ENCODE measurements at regions not wholly inside any gene's neighbourhood (a gene's known extent, or its start where the extent isn't known, plus 50 kb on each side); places are given as distances from the start of the nearest gene placed in this dataset.
"Not testable (repeated sequence)": the region's sequence is repeated elsewhere in the genome, so short reads cannot be mapped to it uniquely, and the experiment has no call there.

DNA sequence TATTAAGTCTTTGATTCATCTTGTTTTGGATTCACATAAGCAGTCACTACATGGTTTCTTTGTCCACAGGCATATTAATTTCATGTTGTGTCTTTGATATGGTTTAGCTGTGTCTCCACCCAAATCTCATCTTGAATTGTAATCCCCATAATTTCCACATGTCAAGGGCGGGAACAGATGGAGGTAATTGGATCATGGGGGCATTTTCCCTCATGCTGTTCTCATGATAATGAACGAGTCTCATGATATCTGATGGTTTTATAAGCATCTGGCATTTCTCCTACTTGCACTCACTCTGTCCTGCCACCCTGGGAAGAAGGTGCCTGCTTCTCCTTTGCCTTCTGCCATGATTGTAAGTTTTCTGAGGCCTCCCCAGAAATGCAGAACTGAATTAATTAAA lies 1811.2 kb upstream of the PCDH10 start:
- DNase-seq (ENCODE audit: low read depth), result no peak

DNA sequence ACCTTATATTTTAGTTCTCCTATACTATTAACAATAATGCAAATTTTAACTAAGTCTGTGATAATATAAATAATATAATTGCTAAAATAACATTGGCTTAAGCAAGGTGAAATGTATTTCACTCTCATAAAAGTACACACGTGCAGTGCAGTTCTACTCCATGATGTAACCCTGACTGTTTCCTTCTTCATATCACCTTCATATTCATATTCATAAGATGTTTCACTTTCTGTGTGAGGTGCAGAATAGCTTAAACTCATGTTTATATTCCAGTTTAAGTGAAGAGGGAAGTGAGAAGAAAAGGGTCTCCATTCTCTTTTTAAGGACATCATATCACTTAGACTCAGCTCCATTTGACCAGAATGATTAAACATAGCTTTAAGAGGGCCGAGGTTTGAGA lies 1810.0 kb upstream of the PCDH10 start:
- DNase-seq (ENCODE audit: low read depth), result no peak

DNA sequence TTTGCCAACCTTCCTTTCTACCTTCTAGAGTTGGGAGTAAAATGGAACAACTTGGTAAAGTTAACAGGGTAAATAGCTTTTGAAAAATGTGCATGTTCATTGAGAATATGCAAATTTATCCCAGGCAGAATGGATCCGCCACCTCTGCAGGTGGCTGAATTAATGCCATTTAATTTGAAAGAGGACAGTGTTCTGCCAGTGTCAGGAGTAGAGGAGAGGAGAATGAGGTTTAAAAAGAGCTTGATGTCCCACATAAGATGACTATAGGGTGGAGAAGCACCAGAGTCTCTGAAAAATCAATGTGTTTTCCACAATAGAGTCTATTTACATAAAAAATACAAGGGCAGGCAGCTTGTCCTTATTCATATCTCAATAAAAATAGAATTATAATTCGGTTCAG lies 1804.3 kb upstream of the PCDH10 start:
- DNase-seq (ENCODE audit: low read depth), result no peak

DNA sequence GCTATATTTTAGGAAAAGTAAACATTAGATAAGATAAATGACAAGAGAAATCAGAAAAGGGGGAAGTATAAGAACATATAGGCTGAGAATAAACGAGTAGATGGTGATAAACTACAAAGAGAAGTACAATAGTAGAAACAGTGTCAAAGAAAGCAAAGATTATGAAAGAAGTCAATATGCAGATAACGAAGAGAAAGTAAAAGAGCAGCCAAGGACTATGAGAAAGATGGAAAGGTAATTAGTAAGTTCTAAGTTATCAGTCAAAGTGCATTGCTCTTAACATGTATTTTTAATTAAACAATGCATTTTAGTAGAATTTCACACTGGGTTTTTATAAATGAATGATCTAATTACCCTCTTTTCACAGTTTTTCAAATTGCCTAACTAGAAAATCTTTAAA lies 1801.3 kb upstream of the PCDH10 start:
- no peak for DNase-seq (ENCODE audit: low read depth)

DNA sequence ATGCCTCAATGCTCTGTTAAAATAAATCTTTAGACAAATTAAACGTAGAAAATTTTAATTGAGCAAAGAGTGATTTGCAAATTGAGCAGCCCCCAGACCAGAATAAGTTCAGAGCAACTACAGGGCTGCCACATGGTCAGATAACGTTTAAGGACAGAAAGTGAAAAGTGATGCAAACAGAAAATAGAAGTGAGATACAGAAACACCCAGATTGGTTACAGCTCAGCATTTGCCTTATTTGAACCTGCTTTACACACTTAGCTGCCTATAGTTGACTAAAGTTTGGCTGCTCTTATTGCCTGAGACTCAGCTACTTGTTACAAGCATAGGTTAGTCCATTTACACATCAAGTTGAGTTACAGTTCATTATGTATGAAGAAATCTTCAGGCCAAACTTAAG lies 1800.8 kb upstream of the PCDH10 start:
- no peak for DNase-seq (ENCODE audit: low read depth)

DNA sequence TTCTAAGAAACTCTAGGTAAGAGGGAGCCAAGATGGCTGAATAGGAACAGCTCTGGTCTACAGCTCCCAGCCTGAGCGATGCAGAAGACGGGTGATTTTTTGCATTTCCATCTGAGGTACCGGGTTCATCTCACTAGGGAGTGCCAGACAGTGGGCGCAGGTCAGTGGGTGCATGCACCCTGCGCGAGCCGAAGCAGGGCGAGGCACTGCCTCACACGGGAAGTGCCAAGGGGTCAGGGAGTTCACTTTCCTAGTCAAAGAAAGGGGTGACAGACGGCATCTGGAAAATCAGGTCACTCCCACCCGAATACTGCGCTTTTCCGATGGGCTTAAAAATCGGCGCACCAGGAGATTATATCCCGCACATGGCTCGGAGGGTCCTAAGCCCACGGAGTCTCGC lies 1796.7 kb upstream of the PCDH10 start:
- not testable (repeated sequence) for DNase-seq (ENCODE audit: low read depth)

DNA sequence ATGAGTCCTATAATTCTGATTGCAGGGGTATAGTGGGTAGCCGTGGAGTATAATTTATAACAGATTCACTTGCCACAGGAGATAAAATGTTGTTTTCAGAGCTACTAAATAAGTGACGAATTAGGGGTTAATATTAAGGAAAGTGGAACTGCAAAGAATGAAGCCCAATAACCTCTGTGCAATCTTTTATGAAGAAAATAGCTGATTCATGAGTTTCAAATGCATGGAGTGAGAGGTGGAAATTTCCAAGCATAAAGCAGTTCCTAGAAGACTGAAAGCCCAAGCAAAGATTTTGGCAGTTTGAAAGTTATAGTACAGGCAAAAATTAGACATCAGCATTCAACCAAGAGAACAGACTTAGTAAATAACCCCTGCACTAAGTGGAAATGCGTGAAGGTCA lies 1782.4 kb upstream of the PCDH10 start:
- DNase-seq (ENCODE audit: low read depth), result no peak

DNA sequence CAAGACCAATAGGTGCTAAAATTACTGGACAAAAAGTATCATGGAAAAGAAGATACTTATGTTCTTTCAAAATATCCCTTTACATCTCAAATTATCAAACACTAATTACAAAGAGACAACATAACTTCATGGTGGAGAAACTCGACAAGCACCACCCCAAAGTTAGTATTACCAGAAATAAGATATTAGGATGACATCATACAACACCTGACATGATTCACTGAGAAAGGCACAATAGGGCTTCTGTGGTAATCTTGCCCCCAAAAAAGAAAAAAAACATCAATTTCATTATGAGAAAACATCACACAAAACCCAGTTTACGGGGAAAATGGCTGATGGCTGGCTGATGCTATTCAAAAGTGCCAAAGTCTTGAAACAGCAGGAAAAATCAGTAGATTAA lies 1781.7 kb upstream of the PCDH10 start:
- no peak for DNase-seq (ENCODE audit: low read depth)

DNA sequence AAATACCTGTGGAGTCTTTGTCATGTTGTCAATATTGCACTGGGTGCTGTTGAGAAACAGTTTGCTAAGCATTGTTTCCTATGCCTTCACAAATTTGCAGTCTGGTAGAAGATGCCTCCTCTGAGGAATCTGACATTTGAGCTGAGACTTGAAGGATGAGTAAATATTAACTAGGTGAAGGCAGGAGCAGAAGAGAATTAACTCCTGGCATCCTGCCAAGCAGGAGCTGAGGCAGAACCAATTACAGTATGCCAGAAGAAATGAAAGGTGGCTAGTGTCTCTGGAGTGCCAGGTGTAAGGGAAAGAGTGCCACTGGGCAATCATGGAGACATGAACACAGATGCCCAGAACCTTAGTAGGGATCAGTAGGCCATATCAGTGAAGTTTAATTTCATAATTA lies 1778.2 kb upstream of the PCDH10 start:
- DNase-seq (ENCODE audit: low read depth), result no peak

DNA sequence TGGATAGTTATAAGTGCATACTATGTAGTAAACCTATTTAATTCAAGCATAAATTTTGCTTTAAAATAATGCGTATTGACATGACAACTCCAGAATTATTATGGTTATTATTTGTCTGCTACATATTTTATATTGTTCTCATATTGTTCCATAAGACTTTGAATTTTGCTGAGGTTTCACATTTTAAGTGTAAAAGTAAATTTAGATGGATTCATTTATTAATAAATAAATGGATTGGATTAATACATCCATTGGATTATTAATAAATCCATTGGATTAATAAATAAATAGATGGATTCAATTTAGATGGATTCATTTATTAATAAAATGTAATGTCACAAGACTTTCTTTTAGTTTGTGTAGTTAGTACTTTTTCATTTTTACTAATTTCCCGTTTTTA lies 1768.0 kb upstream of the PCDH10 start:
- DNase-seq (ENCODE audit: low read depth), result no peak

DNA sequence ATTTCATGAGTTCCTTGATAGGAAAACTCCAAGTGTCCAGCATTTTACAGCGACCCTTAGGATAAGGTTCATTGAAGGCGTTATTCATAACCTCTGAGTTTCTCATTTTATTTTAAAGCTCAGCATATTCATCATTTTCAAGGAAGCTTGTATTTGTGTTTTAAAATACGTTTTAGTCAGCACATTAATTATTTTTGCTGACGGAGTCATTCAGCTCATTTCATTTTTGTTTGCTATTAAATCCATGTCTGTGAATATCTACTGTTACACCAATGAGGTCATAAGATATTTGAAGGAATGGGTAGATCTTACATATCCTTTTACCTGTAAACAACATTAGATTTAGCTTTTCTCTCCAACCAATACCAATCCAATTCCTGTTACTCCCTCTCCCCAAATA lies 1766.3 kb upstream of the PCDH10 start:
- no peak for DNase-seq (ENCODE audit: low read depth)

DNA sequence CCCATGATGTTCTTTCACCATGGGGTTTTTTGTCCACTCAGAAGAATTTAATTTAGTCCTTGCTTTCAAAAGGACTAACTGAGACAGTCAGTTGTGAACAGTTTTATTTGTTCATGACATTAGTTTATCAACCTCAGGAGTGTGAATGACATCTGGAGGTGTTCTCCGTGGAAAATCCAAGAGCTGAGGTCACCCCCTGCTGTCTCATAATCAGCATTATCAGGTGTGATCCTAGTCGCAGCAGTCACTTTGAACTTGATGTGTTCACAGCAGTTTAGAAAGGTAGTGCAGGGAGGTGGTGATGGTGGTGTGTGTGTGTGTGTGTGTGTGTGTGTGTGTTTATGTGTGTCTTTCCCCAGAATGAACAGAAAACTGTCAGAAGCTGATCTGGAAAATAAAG lies 1760.8 kb upstream of the PCDH10 start:
- no peak for DNase-seq (ENCODE audit: low read depth)

DNA sequence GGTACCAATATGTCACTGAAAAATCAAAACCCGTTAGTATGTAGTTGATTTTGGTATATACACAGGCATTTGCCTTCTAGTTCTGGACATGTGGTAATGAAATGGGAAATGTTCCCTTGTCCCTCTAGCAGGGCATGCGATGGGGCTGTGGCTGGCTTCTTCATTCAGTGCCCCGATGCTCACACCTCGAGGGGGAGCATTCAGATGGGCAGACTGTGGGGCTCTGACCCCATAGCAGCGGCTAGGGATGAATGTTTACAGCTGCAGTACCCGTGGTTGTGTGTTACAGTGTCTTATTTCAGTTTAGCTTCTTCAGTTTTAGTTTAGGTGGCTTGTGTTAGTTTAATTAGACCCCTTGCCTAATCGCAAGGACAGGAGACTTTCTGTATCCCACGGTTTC lies 1741.0 kb upstream of the PCDH10 start:
- DNase-seq (ENCODE audit: low read depth), result no peak

DNA sequence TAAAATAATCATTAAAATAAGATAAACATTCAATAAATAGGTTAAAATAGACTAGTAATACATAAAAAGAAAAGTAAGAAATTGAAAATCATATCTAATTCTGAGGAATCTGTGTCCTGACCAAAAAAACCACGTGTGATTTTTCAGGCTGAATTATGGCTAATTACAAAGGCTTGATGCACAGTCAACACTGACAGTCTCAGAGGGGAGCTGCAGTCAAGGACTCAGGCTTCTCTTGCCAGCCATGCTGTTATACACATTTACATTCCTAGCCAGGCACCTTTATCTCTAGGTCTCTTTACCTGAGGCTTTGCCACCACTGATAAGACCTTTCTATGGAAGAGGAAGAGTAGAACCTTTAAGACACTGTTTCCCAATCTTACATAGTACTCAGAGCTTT lies 1737.7 kb upstream of the PCDH10 start:
- DNase-seq (ENCODE audit: low read depth), result no peak

DNA sequence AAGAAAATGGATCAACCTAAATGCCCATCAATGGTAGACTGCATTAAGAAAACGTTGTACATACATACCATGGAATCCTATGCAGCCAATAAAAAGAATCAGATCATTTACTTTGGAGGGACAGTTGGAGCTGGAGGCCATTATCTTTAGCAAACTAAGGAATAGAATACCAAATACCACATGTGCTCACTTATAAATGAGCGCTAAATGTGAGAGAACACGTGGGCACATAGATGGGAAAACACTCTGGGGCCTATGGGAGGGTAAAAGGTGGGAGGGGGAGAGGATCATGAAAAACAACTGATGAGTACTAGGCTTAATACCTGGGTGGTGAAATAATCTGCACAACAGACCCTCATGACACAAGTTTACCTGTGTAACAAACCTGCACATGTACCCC lies 1729.9 kb upstream of the PCDH10 start:
- DNase-seq (ENCODE audit: low read depth), result no peak

DNA sequence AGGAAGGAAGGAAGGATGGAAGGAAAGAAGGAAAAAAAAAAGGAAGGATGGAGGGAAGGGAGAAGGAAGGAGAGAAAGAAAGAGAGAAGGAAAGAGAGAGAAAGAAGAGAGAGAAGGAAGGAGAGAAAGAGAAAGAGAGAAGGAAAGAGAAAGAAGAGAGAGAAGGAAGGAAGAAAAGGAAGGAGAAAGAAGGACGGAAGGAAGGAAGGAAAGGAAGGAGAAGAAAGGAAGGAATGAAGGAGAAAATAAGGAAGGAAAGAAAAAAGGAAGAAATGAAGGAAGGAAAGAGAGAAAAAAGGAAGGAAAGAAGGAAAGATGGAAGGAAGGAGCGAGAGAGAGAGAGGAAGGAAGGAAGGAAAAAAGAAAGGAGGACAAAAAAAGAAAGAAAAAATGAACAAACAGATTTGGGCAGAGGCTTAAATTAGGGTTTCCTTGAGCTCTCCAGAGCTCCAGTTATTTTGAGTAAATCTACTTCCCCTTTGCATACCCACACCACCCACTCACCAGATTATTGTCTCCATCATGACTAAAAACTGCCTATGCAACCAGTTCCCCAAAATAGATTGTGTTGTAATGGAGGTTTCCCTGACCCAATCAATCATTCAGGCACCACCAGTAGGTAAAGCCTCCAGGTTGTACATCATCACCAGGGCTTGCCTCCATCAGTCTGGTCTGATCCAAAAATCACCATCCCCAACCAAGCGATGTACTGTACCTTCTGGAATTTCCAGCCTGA lies 1722.9 kb upstream of the PCDH10 start:
- DNase-seq (ENCODE audit: low read depth), result no peak

DNA sequence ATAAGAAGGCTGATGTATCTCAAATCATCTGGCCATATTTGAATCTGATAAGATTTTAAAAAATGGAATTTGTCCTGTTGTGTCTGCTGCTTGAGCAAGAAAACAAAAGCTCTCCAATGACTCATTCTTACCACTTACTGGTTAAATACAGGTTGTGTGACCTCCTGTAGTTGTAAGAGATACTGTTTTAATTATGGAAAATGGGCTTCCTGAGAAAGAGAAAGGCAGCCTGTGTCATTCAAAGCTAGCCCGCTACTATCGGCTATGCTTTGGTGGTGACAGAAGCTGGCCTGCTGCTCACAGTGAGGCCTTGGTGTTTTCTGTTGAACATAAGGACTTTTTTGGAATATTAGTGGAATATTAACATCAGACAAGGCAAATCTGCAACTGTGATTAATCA lies 1722.1 kb upstream of the PCDH10 start:
- DNase-seq (ENCODE audit: low read depth), result no peak

DNA sequence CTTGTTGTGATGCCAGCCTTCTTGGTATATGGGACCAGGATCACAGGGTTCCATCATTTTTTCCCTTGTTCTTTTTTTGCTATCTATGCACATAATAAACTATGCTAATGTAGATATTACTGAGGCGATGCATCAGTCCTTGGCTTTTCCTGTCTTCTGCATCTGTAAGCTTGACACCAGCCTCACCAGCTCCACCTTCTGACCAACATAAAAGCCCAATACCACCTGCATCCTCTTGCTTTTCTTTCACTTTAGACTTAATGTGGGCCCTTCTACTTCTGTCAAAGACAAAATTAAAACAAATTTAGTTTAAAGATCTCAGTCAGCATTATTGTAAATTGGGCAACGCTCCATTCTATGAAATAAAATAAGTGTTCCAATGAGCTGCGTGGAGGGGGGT lies 1718.8 kb upstream of the PCDH10 start:
- no peak for DNase-seq (ENCODE audit: low read depth)

DNA sequence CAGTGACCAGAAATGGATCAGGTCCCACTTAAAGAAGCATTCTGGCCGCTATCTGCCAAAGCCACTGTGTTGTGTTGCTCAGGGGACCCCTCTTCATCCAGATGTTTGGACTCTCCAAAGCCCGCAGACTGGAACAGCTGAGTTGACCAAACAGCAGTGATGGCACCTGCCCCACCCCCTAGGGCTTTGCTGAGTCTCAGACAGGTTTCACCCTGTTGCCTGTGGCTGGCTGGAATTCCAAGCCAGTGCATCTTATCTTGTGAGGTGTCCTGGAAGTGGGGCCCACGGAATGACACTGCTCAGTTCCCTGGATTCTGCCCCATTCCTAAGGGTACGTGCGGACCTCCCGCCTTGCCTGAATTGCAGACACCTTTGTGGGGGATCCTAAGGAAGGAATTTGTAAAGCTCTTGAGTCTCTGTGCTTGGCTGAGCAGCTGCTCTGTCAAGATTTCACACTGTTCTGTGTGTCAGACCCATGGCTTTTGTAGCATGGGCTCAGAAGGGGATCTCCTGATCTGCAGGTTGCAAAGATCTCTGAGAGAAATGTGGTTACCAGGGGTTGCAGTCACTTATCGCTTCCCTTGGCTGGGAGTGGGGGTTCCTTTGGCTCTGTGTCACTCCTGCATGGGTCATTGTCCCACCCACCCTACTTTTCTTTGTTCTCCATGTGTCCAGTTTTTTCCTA lies 1707.9 kb upstream of the PCDH10 start:
- DNase-seq (ENCODE audit: low read depth), result no peak

DNA sequence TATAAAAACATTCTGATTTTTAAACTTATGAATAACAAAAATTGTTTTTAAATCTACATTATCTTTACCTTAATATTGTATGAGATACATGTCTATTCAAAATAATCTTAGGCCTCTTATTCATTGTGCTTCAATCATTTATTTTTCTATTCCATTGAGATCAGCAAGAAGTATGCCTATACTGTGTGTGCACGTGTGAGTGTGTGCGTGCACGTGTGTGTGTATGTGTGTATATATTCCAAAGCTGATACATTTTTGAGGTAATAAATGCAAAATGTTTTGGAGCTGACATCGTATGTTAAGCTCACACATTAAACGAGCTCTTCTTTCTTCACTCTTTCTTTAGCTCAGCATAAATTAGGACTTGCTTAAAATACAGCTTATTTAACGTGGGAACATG lies 1701.2 kb upstream of the PCDH10 start:
- DNase-seq (ENCODE audit: low read depth), result no peak

DNA sequence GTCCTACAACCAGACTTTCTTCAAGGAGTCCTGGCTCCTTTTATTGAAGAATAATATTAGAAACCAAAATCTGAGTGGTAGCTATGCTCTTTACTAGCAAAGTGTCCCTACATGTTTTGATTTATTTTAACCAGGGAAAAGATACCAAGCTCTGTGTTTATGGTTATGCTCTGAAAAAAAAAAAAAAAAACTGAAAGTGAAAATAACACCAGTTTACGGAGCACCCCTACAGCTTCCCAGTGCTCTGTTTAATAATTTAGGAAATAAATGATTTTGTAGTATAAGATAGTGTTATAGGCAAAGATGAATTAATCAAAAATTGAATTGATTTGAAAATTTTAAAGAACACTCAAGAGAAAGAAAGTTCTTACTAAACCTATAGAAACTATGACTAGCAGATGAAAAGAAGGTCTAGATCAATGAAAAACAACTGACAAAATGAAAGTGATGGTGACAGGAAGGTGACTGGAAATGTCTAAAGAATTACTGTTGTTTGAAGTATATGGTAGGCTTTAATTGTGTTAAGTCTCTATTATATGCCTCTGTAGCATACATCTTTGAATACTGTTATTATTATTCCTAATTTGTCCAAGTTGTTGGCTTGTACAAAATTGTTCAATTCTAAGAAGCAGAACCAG lies 1698.4 kb upstream of the PCDH10 start:
- no peak for DNase-seq (ENCODE audit: low read depth)

DNA sequence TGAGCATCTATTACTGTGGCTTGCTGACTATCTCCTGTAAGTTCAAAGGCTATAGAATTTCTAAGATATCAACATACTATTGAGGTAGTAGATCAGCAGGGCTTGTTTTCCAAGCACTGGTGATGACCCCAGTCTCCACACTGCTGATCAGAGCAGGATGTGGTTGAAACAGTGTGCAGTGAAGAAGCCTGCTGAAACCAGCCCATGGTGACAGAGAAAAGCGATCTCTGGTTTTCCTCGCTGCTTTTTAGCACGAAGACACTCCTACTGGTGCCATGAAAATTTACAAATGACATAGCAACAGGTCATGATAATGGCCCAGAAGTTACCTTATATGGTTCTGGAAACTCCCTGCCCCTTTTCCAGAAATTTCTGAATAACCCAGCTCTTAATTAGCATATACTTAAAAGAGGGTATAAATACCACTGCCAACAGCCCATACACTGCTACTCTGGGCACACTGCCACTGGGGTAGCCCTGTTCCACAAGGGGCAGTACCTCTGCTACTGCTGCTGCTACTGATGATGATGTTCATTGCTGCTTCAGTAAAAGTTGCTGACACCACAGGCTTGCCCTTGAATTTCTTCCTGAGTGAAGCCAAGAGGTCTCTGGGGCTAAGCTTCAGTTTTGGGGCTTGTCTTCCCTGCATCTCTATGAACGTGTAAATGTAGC lies 1689.5 kb upstream of the PCDH10 start:
- no peak for DNase-seq (ENCODE audit: low read depth)

DNA sequence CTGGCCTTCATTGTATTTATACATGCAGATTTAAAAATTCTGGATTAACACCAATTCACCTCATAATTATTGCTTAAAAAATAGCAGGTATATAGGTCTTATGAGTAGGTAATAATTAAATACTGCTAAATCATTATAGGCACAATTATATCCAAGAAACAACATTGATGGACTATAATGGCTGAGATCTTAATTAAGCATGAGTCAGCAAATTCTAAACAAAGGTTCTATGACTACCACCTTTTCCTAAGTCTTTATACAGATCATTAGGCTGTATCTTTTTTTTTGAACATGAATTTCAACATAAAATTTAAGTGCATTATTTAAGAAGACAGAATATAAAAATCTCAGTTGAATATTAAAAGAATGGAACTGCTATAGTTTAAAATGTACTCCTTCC lies 1678.7 kb upstream of the PCDH10 start:
- no peak for DNase-seq (ENCODE audit: low read depth)

Measured in T-helper 22 cell (primary cell).